Vagina (tissue), 2 donors: ENCODE measurements at regions not wholly inside any gene's neighbourhood (a gene's known extent, or its start where the extent isn't known, plus 50 kb on each side); places are given as distances from the start of the nearest gene placed in this dataset.

Source experiments
- CTCF ChIP-seq, 3 experiments: fragments of 450-650 bp in 2 of 3; fragments of 200-600 bp in 1 of 3; sonication (generic) in 1 of 3; IDR thresholded peaks; one replicate each; pipeline ENCODE4 v1.5.1; 2017 to 2019; ENCODE audit warnings: antibody characterized with exemption in 3 of 3, mild to moderate bottlenecking in 2 of 3, moderate library complexity in 2 of 3
- POLR2A ChIP-seq, 2 donors: fragments of 450-650 bp; IDR thresholded peaks; one replicate each; pipeline ENCODE4 v1.6.1; 2017; ENCODE audit warnings: antibody characterized with exemption in 2 of 2, mild to moderate bottlenecking in 2 of 2, moderate library complexity in 2 of 2
- POLR2AphosphoS5 ChIP-seq, 2 donors: sonication (generic); formaldehyde crosslinking; IDR thresholded peaks; one replicate each; pipeline ENCODE4 v1.9.0; 2017; ENCODE audit warnings: antibody characterized with exemption in 2 of 2, mild to moderate bottlenecking in 2 of 2, low read depth in 1 of 2; ENCODE audit not compliant: insufficient read depth in 1 of 2

DNA sequence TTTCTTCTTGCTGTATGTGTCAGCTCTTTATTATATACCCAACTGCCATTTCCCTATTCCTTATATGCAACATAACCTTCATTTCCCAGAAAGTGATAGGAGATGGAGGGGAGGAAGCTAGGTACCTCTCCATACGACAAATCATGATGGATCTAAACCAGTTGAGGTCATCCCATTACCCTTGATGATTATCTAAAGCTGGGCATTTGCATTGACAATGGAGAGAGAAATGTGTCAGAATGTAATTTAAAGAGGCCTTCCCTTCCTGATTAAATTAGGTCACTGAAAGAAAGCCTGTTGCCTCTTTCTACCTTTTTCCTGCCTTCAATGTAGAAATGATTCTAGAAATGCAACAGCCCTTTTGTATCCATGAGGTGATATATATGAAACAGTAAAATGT lies 81.9 kb downstream of the SUCNR1 start:
- TF ChIP-seq CTCF (IDR thresholded peaks at IDR 0.05) (no peak), POLR2A (IDR thresholded peaks at IDR 0.05) (no peak), POLR2AphosphoS5 (IDR thresholded peaks at IDR 0.05; ENCODE audit: insufficient read depth in 1 of 2, low read depth in 1 of 2) (no peak)
